Prostate gland (tissue), 2 donors: ENCODE measurements at regions not wholly inside any gene's neighbourhood (a gene's known extent, or its start where the extent isn't known, plus 50 kb on each side); places are given as distances from the start of the nearest gene placed in this dataset.

ENCODE experiments used
- DNase-seq: peaks from one replicate; pipeline ENCODE4 v3.0.0-alpha.2; 2019; ENCODE audit warnings: low spot score
- H3K27ac ChIP-seq, 2 donors: fragments of 200-600 bp; sonication (generic); 2 replicates each; pipeline ENCODE4 v1.5.1; 2017 to 2019
- H3K27me3 ChIP-seq: fragments of 200-600 bp; sonication (generic); replicated peaks from 2 replicates; pipeline ENCODE4 v1.5.1; 2019; ENCODE audit not compliant: insufficient read depth
- H3K36me3 ChIP-seq, 2 donors: fragments of 200-600 bp; sonication (generic); 1 replicate in 1 of 2; 2 replicates in 1 of 2; pipeline versions ENCODE4 v1.5.1 to v1.8.1; 2017 to 2019
- H3K4me1 ChIP-seq: fragments of 200-600 bp; sonication (generic); replicated peaks from 2 replicates; pipeline ENCODE4 v1.5.1; 2019
- H3K4me3 ChIP-seq, 2 donors: fragments of 200-600 bp; sonication (generic); 2 replicates each; pipeline ENCODE4 v1.5.1; 2017 to 2019
- H3K9me3 ChIP-seq: fragments of 200-600 bp; sonication (generic); 2 replicates; pipeline ENCODE4 v1.5.1; 2017
- CTCF ChIP-seq, 4 experiments: fragments of 200-600 bp in 2 of 4; fragments of 450-650 bp in 2 of 4; sonication (generic) in 2 of 4; IDR thresholded peaks; 1 replicate in 3 of 4; 2 replicates in 1 of 4; pipeline ENCODE4 v1.5.1; 2016 to 2019; ENCODE audit warnings: antibody characterized with exemption in 4 of 4, mild to moderate bottlenecking in 2 of 4, moderate library complexity in 2 of 4
- POLR2A ChIP-seq: fragments of 450-650 bp; IDR thresholded peaks from one replicate; pipeline ENCODE4 v1.6.1; 2016; ENCODE audit warnings: antibody characterized with exemption, mild to moderate bottlenecking
- POLR2AphosphoS5 ChIP-seq: sonication (generic); formaldehyde crosslinking; IDR thresholded peaks from one replicate; pipeline ENCODE4 v1.6.1; 2017; ENCODE audit warnings: antibody characterized with exemption
- WGBS: methylation state at CpG from one replicate; pipeline ENCODE4 v1.1.5; 2018; 5-methylcytosine and 5-hydroxymethylcytosine counted together
- intact Hi-C: fragments of 100-400 bp; cut with DNase I; formaldehyde crosslinking; loops from one replicate; pipeline ENCODE4 v1.14.2; 2022

GRCh38 chr10:133032231-133032630 lies 55.5 kb upstream of the ADGRA1 start:
- intact Hi-C loops, result no loop called here
- TF ChIP-seq POLR2AphosphoS5 (no peak), CTCF (IDR thresholded peaks at IDR 0.05) (no peak)
- Histone ChIP-seq H3K36me3 (no peaks in the 10 kb centered on the region), H3K27me3 (peaks cover 10% of the 10 kb centered on the region), H3K4me3 (no peak overlapping the region), H3K9me3 (no peaks in the 10 kb centered on the region), H3K27ac (no peak overlapping the region), H3K4me1 (no peaks in the 10 kb centered on the region)
- WGBS, result 97% methylated on average over 13 of the region's 13 CpGs
- no peak for DNase-seq

DNA sequence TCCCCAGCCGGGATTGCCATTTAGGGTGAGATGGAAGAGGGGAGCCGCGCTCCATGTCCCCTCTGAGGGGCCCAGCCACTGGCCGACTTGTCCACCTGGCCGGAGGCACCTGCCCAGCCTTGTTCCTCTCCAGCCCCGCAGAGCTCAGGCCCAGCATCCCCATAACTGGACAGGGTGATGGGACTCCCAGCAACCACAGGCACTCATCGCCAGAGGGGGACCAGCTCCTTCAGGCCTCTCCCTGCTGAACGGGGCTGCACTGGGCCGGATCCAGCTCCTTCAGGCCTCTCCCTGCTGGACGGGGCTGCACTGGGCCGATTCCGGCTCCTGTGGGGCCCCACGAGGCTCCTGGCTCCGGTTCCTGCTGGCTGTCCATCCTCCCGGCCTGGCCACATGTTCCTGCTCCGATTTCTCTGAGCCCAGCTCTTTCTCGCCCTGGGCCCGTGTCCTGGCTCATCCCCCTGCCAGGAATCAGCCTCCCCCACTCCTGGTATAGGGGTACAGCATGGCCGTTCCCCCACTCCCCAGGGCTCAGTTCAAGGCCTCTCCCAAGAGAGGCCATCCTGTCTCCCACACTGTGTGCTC lies 56.1 kb upstream of the ADGRA1 start:
- no peak for TF ChIP-seq POLR2A
- TF ChIP-seq CTCF (IDR thresholded peaks at IDR 0.05), result no peak
- TF ChIP-seq POLR2AphosphoS5, result no peak
- no peak overlapping the region for H3K27ac ChIP-seq
- H3K36me3 ChIP-seq, result no peaks in the 10 kb centered on the region
- DNase-seq, result no peak
- 86% methylated on average over 19 of the region's 19 CpGs for WGBS
- no peaks in the 10 kb centered on the region for H3K9me3 ChIP-seq
- intact Hi-C loops, result no loop called here
- peaks cover 12% of the 10 kb centered on the region for H3K27me3 ChIP-seq
- no peak overlapping the region for H3K4me3 ChIP-seq
- no peaks in the 10 kb centered on the region for H3K4me1 ChIP-seq

GRCh38 chr10:133030781-133031180 lies 56.9 kb upstream of the ADGRA1 start:
- no peaks in the 10 kb centered on the region for H3K4me1 ChIP-seq
- no peak overlapping the region for H3K27ac ChIP-seq
- no peaks in the 10 kb centered on the region for H3K36me3 ChIP-seq
- intact Hi-C loops, result no loop called here
- H3K9me3 ChIP-seq, result no peaks in the 10 kb centered on the region
- 26% methylated on average over 26 of the region's 28 CpGs for WGBS
- DNase-seq, result no peak
- H3K27me3 ChIP-seq, result peaks cover 17% of the 10 kb centered on the region
- no peak for TF ChIP-seq POLR2A
- no peak for TF ChIP-seq POLR2AphosphoS5
- no peak for TF ChIP-seq CTCF (IDR thresholded peaks at IDR 0.05)
- no peak overlapping the region for H3K4me3 ChIP-seq

DNA sequence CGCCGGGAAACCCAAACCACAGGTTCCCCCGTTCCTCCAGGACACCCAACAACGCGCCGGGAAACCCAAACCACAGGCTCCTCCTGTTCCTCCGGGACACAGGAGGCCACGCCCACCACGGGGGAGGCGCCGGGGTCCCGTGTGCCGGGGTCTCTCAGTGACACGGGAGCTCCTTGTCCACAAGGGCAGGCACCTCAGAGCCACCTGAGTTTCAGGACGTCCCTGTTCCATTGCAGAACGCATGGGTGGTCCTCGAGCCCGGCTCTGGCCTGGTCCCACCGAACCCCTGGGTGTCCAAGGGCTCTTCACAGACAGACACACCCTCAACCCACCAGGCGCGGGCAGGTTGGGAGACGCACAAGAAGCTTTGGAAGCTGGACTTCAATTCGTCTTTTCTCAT lies 57.6 kb upstream of the ADGRA1 start:
- no peaks in the 10 kb centered on the region for H3K4me1 ChIP-seq
- no peak overlapping the region for H3K27ac ChIP-seq
- no peaks in the 10 kb centered on the region for H3K36me3 ChIP-seq
- H3K9me3 ChIP-seq, result no peaks in the 10 kb centered on the region
- intact Hi-C loops, result no loop called here
- 36% methylated on average over 19 of the region's 23 CpGs for WGBS
- DNase-seq, result no peak
- no peak overlapping the region for H3K4me3 ChIP-seq
- TF ChIP-seq CTCF (IDR thresholded peaks at IDR 0.05) (no peak), POLR2A (no peak), POLR2AphosphoS5 (no peak)
- peaks cover 17% of the 10 kb centered on the region for H3K27me3 ChIP-seq

- 92% methylated on average over 15 of the region's 16 CpGs for WGBS
- intact Hi-C loops, result no loop called here
- H3K27me3 ChIP-seq, result peaks cover 14% of the 10 kb centered on the region
Observed at GRCh38 chr10:133028956-133029355, 58.8 kb upstream of the ADGRA1 start.

More at GRCh38 chr10:133028956-133029355, 58.8 kb upstream of the ADGRA1 start:
- TF ChIP-seq CTCF (IDR thresholded peaks at IDR 0.05) (no peak), POLR2A (no peak), POLR2AphosphoS5 (no peak)
- DNase-seq, result no peak
- no peaks in the 10 kb centered on the region for H3K9me3 ChIP-seq
- no peak overlapping the region for H3K27ac ChIP-seq
- no peaks in the 10 kb centered on the region for H3K4me1 ChIP-seq
- H3K4me3 ChIP-seq, result no peak overlapping the region
- no peaks in the 10 kb centered on the region for H3K36me3 ChIP-seq
